ENCODE measurements at regions not wholly inside any gene's neighbourhood (a gene's known extent, or its start where the extent isn't known, plus 50 kb on each side); places are given as distances from the start of the nearest gene placed in this dataset.
"Not testable (repeated sequence)": the region's sequence is repeated elsewhere in the genome, so short reads cannot be mapped to it uniquely, and the experiment has no call there.

DNA sequence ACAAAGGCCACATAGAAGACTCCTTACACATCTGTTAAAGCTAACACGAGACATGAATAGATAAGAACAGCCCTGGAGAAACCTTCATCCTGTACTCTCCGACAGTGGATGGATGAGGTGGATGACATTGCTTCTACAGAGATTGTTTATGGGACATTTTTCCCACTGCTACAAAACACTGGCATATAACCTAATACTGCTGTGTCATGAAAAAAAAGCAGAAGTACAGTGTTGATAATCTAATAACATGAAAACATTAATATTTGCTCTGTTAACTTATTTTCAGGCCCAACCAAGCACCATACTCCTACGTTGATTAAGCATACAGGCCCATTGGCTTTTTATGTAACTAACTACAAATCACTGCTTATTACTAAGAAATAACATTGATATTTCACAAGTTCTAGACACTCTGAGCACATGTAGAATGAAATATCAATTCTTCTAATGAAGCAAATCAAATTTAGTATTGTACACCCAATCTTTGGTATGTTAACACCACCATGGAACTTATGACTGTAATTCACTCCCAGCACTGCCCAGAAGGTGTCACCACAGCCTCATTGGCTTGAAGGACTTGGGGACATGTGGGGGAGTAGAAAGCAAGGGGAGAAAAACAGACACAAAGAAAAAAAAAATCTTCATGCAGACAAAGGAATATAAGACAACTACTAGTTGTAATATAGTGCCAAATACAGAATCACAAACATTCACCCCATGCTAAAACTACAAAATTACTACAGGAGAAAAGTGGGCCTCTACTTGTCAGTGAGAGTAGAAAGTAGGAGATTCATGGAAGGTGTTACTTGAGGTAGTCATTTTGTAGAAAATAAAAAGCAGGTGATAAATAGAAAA is 330.0 kb upstream of the PMFBP1 start:
- peak; percentile 79 for DNase-seq

DNA sequence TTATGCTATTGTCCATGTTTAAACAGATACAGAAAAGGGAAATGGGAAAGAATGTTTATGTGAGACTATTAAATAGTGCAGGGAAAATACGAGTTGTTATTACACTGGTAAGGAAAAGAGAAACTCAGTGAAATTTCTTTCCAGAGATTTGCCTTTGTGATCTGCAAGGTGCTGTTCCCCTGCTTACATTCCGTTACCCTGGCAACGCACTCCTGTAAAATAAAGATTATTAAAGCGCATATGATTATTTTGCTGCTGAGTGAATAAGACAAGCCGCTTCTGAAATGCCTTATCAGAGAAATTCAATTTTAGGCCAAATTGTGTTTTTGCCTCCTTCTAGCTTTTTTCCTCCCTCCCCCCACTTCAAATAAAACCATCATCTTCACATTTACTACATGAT is 328.6 kb upstream of the PMFBP1 start:
- no peak for DNase-seq

DNA sequence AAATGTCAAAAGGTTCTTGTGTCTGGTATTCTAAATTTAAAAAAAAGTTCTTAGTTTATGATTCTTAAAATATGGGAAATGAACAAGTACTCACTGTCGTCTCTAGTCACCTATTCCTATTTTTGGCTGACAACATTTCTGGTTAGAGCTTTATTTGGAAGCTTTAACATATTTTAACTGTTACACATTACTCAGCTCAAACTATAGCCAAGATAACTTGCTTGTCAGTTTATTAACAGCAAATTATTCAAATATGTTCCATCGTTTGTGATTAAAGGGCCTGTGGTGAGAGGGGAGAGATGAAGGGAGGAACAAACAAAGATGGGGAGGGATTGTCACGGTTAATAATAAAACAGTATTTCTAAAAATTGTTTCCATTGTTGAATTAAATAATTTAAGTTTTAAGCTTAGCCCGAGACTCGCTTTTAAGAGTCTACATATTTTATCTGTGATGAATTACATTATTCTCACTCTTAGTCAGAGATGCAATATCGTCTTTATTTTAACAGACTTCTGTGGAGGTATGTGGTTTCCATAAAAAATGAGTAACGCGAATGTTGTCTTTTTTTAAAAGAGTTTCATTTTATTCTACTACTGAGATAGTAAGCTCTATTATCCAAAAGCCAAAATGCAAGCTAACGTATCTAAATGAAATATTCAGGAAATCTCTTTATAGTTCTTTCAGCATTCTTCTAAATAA is 321.9 kb upstream of the PMFBP1 start:
- DNase-seq: no peak

- DNase-seq: no peak
These were observed 315.3 kb upstream of the PMFBP1 start for GRCh38 chr16:72487283-72487682.

GRCh38 chr16:72482695-72483094 is 310.7 kb upstream of the PMFBP1 start:
- DNase-seq: no peak

DNA sequence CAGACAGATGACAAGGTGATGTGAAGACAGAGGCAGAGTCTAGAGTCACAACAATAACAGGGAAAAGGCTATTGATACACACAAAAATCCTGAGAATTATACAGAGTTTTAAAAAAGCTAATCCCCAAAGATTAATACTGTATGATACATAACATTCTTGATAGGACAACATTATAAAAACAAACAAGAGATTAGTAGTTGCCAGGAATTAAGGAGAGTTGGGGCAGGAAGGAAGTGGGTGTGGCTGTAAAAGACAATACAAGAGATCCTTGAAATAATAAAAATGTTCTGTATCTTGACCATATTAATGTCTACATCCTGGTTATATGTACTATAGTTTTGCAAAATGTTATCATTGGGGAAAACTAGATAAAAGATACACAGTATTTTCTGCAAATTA is 309.5 kb upstream of the PMFBP1 start:
- no peak for DNase-seq

- no peak for DNase-seq
These were observed 309.0 kb upstream of the PMFBP1 start for GRCh38 chr16:72480911-72481310.

- no peak for DNase-seq
These were observed 303.7 kb upstream of the PMFBP1 start for GRCh38 chr16:72475688-72476087.

- DNase-seq: no peak
These were observed 302.7 kb upstream of the PMFBP1 start for GRCh38 chr16:72474501-72475123.

DNA sequence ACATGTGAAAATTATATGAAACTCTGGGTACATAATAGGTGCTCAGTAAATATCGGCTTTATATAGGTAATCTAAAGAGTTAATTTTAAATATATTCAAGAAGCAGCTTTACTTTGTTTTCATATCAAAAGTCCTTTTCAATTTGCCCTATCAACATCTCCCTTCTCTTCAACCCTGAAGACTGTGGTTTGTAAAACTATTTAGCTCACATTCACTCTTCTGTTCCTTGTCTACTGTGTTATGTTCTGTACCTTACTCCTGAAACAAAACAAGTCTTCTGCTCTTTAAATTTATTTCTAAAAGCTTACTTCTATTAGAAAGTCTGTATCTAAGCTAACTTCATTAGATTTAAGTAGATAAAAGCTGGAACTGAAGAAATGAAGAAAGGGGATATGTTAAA is 301.7 kb upstream of the PMFBP1 start:
- DNase-seq: no peak

GRCh38 chr16:72471317-72471924 is 299.5 kb upstream of the PMFBP1 start:
- no peak for DNase-seq

DNA sequence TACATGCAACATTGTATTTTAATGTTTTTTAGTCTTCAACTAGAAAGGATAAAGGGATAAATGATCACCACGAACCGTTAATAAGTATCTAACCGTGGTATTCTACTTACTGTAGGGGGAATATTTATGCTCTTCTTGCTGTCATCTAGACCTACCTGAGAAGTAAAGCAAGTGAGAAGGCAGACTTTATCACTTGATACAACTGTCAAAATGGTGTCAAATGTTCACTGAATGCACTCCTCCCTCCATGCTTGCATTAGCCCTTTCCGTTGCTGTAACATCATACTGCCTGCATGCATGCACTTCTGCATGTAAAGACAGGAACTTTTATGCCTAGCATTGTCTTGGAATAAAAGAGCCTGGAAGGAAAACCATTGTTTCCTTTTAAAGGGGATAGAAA is 298.6 kb upstream of the PMFBP1 start:
- DNase-seq: no peak

DNA sequence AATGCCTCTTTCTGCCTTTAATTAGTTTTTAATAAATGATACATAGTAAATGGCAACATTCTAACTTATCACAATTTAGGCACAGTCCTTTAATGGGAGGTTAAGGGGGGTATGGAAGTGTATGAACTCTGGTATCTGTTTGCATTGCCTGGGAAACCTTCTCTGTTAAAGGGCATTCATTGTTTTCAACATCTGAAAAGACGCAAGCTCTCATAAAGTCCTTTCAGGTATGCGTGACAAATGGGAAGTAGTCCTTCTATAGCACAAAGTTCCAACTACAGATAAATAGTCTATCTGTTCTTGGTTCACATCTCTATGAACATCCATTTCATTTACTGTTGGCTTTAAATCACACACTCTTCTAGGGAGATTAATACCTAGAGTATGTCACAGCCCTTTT is 298.0 kb upstream of the PMFBP1 start:
- no peak for DNase-seq

DNA sequence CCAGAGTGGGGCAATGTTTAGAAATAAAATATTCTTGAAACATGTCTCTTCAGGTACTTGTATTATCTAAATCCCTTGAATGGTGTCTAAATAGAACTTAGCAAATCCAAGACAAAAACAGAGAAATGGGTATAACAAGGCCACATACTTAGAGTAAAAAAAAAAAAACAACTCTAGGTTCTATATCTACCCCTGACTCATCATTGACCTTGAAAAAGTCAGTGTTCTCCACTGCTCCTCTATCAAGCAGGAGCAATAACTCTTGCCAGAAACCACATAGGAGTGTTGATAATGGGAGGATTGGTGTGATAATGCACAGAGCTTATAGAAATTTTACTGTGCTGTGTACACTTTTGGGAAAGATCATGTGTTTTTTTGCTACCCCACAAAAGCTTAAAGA is 296.6 kb upstream of the PMFBP1 start:
- no peak for DNase-seq

- DNase-seq: no peak
These were observed 295.3 kb upstream of the PMFBP1 start for GRCh38 chr16:72467157-72467759.

DNA sequence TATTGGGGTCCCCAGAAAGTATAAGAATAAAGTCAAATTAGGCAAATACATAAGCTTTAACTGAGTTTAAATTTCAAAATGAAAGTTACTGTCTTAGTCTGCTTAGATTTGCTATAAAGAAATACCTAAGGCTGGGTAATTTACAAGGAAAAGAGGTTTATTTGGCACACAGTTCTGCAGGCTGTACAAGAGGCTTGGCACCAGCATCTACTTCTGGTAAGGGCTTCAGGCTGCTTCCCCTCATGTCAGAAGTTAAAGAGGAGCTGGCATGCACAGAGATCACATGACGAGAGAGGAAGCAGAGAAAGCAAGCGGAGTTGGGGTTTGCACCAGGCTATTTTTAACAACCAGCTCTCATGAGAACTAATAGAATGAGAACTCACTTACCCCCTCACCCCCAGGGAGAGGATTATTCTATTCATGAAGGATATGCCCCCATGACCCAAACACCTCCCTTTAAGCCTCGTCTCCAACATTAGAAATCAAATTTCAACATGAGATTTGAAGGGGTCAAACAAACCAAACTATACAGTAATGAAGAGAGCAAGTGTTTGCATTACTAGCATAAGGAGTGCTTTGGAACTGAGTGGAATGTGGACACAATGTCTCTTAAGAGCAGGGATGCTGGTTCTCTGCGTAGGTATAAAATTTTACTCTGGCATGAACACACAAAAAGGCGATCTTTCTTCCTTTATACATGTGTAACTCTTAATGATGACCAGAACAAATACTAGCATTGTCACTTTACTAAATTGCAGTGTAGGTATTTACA is 292.8 kb upstream of the PMFBP1 start:
- no peak for DNase-seq

DNA sequence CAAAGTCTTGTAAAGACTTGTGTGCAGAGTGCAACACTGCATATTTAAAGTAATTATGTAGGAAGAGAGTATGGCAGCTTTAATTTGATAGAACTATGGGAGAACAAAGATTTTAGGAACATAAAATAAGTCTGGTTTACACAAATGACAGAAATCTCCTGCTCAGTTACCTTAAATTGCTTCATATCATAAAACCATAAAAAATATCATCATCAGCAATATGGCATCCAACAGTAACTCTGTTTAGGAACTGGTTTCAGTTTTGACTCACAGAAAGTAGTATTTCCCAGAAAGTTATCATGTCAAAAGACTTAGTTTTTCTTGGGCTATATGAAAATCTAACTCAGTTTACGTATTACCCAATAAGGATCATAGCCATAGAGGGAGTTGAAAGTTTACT is 292.1 kb upstream of the PMFBP1 start:
- no peak for DNase-seq

DNA sequence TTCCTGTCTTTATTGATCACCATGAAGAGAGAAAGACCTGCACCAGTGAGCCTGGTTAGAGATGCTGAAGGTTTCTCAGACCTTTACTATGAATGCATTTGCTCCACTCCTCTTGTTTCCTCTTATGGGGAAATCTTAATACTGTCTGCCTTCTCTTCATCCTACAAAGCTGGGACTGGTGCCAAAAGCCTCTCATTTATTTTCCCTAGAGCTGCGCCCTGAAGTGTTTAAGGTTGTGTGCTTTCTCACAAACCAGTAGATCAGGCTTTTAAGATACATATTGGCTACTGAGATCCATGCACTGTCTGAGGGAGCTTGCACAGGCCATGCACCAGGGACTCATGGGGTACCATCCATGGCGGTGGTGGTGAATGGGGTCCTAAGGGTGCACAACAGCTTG is 286.1 kb upstream of the PMFBP1 start:
- DNase-seq: no peak

- no peak for DNase-seq
These were observed 285.4 kb upstream of the PMFBP1 start for GRCh38 chr16:72457243-72457940.

GRCh38 chr16:72455743-72456659 is 284.0 kb upstream of the PMFBP1 start:
- DNase-seq: no peak

DNA sequence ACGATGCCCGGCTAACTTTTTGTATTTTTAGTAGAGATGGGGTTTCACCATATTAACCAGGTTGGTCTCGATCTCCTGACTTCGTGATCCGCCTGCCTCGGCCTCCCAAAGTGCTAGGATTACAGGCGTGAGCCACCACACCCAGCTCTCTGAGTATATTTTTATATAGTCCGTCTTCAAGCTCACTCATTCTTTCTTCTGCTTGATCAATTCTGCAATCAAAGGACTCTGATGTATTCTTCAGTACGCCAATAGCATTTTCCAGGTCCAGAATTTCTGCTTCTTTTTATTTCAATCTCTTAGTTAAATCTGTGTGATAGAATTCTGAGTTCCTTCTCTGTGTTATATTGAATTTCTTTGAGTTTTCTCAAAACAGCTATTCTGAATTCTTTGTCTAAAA is 281.9 kb upstream of the PMFBP1 start:
- DNase-seq: not testable (repeated sequence)

Data from right hindlimb (tissue), 1 donor.